Transverse colon (tissue), 4 donors: ENCODE measurements at regions not wholly inside any gene's neighbourhood (a gene's known extent, or its start where the extent isn't known, plus 50 kb on each side); places are given as distances from the start of the nearest gene placed in this dataset.

Experiments
- DNase-seq: peaks from one replicate; pipeline ENCODE4 v3.0.0-alpha.2; 2019
- H3K27ac ChIP-seq, 4 donors: fragments of 200-600 bp; sonication (generic); 2 replicates each; pipeline ENCODE4 v1.5.1; 2016 to 2018; ENCODE audit warnings: inconsistent platforms in 4 of 4
- H3K27me3 ChIP-seq: fragments of 200-600 bp; sonication (generic); 2 replicates; pipeline ENCODE4 v1.5.1; 2017; ENCODE audit warnings: inconsistent platforms
- H3K36me3 ChIP-seq, 4 donors: fragments of 200-600 bp; sonication (generic); 2 replicates each; pipeline ENCODE4 v1.5.1; 2017 to 2019; ENCODE audit warnings: inconsistent platforms in 4 of 4
- H3K4me1 ChIP-seq, 4 donors: fragments of 200-600 bp; sonication (generic); 2 replicates each; pipeline ENCODE4 v1.5.1; 2017 to 2020; ENCODE audit warnings: inconsistent platforms in 4 of 4
- H3K4me3 ChIP-seq, 4 donors: fragments of 200-600 bp; sonication (generic); 1 replicate in 1 of 4; 2 replicates in 3 of 4; pipeline versions ENCODE4 v1.5.1 to v1.6.1; 2017 to 2019; ENCODE audit warnings: inconsistent platforms in 4 of 4
- H3K9me3 ChIP-seq, 2 donors: fragments of 200-600 bp; sonication (generic); 2 replicates each; pipeline ENCODE4 v1.5.1; 2017 to 2019; ENCODE audit warnings: inconsistent platforms in 2 of 2
- EP300 ChIP-seq: sonication (generic); formaldehyde crosslinking; IDR thresholded peaks from one replicate; pipeline ENCODE4 v1.6.1; 2017; ENCODE audit warnings: antibody characterized with exemption, low read depth
- POLR2A ChIP-seq: fragments of 450-650 bp; IDR thresholded peaks from one replicate; pipeline ENCODE4 v1.6.1; 2016; ENCODE audit warnings: antibody characterized with exemption, mild to moderate bottlenecking, moderate library complexity
- POLR2AphosphoS5 ChIP-seq, 3 donors: sonication (generic); formaldehyde crosslinking; IDR thresholded peaks; one replicate each; pipeline ENCODE4 v1.6.1; 2016; ENCODE audit warnings: antibody characterized with exemption in 3 of 3
- WGBS, 2 donors: methylation state at CpG; one replicate each; pipeline ENCODE4 v1.1.5; 2018; ENCODE audit warnings: low coverage in 1 of 2; 5-methylcytosine and 5-hydroxymethylcytosine counted together
- in situ Hi-C, 4 donors: fragments of 200-750 bp; cut with MboI; loops; one replicate each; pipeline versions ENCODE4 v1.15.0 to v1.15.1; 2017; ENCODE audit warnings: low sequenced_read_pairs in 3 of 4, low pct_ligation_motif_present in 1 of 4, low pct_unique_long_range_greater_than_20kb in 1 of 4
- intact Hi-C: fragments of 100-400 bp; cut with DNase I; formaldehyde crosslinking; loops from one replicate; pipeline ENCODE4 v1.15.1; 2023; ENCODE audit warnings: low total_unique reads
- TF ChIP-seq, protein P1 (sequence below), 5 experiments: fragments of 200-600 bp in 3 of 5; fragments of 450-650 bp in 2 of 5; sonication (generic) in 3 of 5; IDR thresholded peaks; 1 replicate in 2 of 5; 2 replicates in 3 of 5; pipeline ENCODE4 v1.5.1; 2016 to 2017; ENCODE audit warnings: antibody characterized with exemption in 5 of 5, inconsistent platforms in 3 of 5, mild to moderate bottlenecking in 2 of 5, moderate library complexity in 1 of 5

DNA sequence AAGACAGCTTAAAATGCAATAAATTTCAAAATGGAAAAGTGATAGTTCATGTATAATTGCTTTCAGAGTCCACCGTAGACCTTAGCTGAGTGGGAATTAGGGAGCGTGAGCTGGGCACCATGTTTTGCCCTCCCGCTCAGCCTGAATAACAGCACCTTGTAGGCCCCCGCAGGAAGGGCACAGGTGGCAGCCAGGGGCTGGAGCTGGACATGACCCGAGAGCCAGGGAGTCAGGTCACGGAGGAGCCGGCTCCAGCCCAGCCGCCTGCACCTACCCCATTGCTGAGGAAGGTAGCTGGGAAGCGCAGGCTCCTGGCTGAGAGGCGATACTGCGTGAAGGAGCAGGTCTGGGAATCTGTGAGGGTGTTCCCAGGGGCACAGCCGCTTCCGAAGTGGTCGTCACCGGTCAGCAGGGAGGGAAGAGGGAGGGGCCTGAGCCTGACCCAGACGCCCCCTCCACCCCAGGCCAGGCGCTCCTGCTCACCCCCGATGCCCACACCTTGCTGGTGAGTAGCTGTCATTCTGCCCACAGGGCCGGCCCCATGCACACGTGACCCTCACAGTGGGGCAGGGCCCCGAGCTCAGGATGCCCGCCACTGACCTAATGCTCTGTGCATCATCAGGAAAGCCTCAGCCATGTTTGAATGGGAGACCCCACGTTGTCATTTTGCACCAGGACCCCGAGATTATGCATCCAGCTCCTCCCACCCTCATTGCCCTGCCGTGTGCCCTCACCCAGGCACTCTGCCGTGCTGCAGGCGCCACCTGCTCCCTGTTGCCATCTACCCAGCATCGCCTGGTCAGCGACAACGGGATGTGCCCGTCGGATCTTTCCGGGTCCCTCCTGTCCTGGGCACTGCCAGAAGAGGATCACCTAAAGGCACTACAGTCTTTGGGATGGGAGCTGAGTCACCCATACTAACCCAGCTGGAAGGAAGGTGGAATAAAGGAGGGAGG lies 129.2 kb upstream of the TCERG1L start:
- 75 to 81% methylated on average over 5 to 21 of the region's 33 CpGs for WGBS, 2 donors
- DNase-seq, result no peak
- Histone ChIP-seq H3K9me3 (no peaks in the 10 kb centered on the region), H3K27ac (no peak overlapping the region), H3K36me3 (no peaks in the 10 kb centered on the region), H3K4me1 (peaks cover 0 to 3% (median 0%) of the 10 kb centered on the region in 4 donors), H3K4me3 (no peak overlapping the region), H3K27me3 (no peaks in the 10 kb centered on the region)
- intact Hi-C loops (no loop called here), in situ Hi-C loops (no loop called here)
- TF ChIP-seq EP300 (no peak), POLR2AphosphoS5 (IDR thresholded peaks at IDR 0.05) (no peak), POLR2A (no peak)
- TF ChIP-seq, protein P1, sequence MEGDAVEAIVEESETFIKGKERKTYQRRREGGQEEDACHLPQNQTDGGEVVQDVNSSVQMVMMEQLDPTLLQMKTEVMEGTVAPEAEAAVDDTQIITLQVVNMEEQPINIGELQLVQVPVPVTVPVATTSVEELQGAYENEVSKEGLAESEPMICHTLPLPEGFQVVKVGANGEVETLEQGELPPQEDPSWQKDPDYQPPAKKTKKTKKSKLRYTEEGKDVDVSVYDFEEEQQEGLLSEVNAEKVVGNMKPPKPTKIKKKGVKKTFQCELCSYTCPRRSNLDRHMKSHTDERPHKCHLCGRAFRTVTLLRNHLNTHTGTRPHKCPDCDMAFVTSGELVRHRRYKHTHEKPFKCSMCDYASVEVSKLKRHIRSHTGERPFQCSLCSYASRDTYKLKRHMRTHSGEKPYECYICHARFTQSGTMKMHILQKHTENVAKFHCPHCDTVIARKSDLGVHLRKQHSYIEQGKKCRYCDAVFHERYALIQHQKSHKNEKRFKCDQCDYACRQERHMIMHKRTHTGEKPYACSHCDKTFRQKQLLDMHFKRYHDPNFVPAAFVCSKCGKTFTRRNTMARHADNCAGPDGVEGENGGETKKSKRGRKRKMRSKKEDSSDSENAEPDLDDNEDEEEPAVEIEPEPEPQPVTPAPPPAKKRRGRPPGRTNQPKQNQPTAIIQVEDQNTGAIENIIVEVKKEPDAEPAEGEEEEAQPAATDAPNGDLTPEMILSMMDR (IDR thresholded peaks at IDR 0.05), result no peak

DNA sequence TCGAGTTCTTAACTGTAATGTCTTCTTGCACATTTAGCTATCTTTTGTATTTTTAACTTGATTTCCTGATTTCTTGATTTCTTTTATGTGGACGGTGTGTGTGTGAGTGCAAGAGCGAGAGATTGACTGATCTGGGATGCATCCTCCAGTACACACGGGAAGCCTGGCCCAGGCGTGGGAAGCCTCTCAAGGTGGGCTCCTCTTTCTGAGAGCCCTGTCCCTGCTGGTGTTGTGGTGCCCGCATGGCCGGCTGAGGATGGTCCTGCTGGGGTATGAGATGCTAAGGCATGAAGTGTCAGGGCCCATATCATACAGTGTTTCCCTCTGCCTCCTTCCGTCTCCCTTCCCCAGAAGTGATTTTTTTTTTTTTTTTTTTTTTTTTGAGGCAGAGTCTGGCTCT lies 130.8 kb upstream of the TCERG1L start:
- no peak for DNase-seq
- no peaks in the 10 kb centered on the region for H3K36me3 ChIP-seq
- H3K4me1 ChIP-seq, result no peaks in the 10 kb centered on the region
- no peaks in the 10 kb centered on the region for H3K9me3 ChIP-seq
- intact Hi-C loops (no loop called here), in situ Hi-C loops (no loop called here)
- H3K27me3 ChIP-seq, result no peaks in the 10 kb centered on the region
- no peak overlapping the region for H3K4me3 ChIP-seq
- TF ChIP-seq, protein P1 (IDR thresholded peaks at IDR 0.05), result no peak
- TF ChIP-seq POLR2AphosphoS5 (IDR thresholded peaks at IDR 0.05) (no peak), POLR2A (no peak), EP300 (no peak)
- WGBS, 2 donors, result 25 to 69% methylated on average over 1 to 8 of the region's 8 CpGs
- H3K27ac ChIP-seq, result no peak overlapping the region

GRCh38 chr10:131444286-131444685 lies 132.8 kb upstream of the TCERG1L start:
- H3K27me3 ChIP-seq, result no peaks in the 10 kb centered on the region
- in situ Hi-C loops, result no loop called here

DNA sequence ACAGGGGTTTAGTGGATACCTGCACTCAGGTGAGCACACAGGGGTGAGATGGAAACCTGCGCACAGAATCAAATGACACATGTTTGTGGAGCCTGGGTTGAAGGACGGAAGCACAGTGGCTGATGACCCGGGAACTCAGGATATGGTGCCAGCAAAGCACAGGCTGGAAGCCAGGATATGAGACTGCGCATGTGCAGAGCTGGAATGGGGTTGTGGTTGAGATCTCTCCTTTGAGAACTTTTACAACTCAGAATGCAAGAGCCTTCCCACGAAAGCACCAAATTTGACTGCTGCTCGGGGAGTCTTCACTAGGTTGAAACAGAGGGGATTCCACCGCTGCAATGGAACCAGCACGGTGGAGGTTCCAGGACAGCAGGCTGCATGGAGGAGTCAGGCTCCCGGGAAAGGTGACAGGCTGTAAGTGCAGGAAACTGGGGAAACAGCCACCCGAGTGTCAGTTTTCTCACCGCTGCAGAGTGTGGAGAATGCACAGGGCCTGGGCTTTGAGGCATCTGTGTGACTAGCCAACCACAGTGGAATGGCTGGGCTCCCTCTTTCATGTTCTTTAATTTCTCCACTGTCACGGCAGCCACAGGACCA lies 133.4 kb upstream of the TCERG1L start:
- Histone ChIP-seq H3K36me3 (no peaks in the 10 kb centered on the region), H3K27ac (no peak overlapping the region), H3K4me3 (no peak overlapping the region), H3K27me3 (no peaks in the 10 kb centered on the region), H3K4me1 (no peaks in the 10 kb centered on the region), H3K9me3 (no peaks in the 10 kb centered on the region)
- WGBS, 2 donors, result 59% methylated on average over 12 of the region's 12 CpGs; no CpG with 5 or more reads in 1 of the 2 donors
- in situ Hi-C loops, result no loop called here
- DNase-seq, result no peak
- intact Hi-C loops, result no loop called here
- TF ChIP-seq, protein P1 (IDR thresholded peaks at IDR 0.05), result no peak
- no peak for TF ChIP-seq POLR2AphosphoS5 (IDR thresholded peaks at IDR 0.05)
- TF ChIP-seq EP300, result no peak
- no peak for TF ChIP-seq POLR2A

More at GRCh38 chr10:131444286-131444685, 132.8 kb upstream of the TCERG1L start:
- Histone ChIP-seq H3K27ac (no peak overlapping the region), H3K4me3 (no peak overlapping the region), H3K9me3 (no peaks in the 10 kb centered on the region), H3K4me1 (no peaks in the 10 kb centered on the region), H3K36me3 (no peaks in the 10 kb centered on the region)
- DNase-seq, result no peak
- intact Hi-C loops, result no loop called here
- no peak for TF ChIP-seq POLR2A
- TF ChIP-seq, protein P1 (IDR thresholded peaks at IDR 0.05), result no peak
- no peak for TF ChIP-seq POLR2AphosphoS5 (IDR thresholded peaks at IDR 0.05)
- no peak for TF ChIP-seq EP300
